Heart left ventricle (tissue), 16 donors: ENCODE measurements at regions not wholly inside any gene's neighbourhood (a gene's known extent, or its start where the extent isn't known, plus 50 kb on each side); places are given as distances from the start of the nearest gene placed in this dataset.

Experiments
- ATAC-seq, 4 donors: fragments of 200-7000 bp; cut with Tn5 transposase; one replicate each; pipeline ENCODE4 v1.9.1; 2020 to 2022; ENCODE audit warnings: moderate library complexity in 4 of 4, mild to moderate bottlenecking in 3 of 4, moderate number of reproducible peaks in 1 of 4
- DNase-seq, 5 donors: peaks; one replicate each; pipeline ENCODE4 v3.0.0-alpha.2; 2020
- H3K27ac ChIP-seq, 12 donors: fragments of 200-600 bp; sonication (generic) in 4 of 12; one replicate each; pipeline versions ENCODE4 v1.5.0 to v1.8.0; 2016 to 2022; ENCODE audit warnings: mild to moderate bottlenecking in 2 of 12
- H3K27me3 ChIP-seq, 9 donors: fragments of 200-600 bp; sonication (generic) in 2 of 9; one replicate each; pipeline versions ENCODE4 v1.5.1 to v1.8.0; 2016 to 2022; ENCODE audit warnings: mild to moderate bottlenecking in 3 of 9
- H3K36me3 ChIP-seq, 9 donors: fragments of 200-600 bp; sonication (generic) in 2 of 9; one replicate each; pipeline versions ENCODE4 v1.5.0 to v1.8.0; 2018 to 2022; ENCODE audit warnings: mild to moderate bottlenecking in 2 of 9
- H3K4me1 ChIP-seq, 12 donors: fragments of 200-600 bp; sonication (generic) in 4 of 12; one replicate each; pipeline versions ENCODE4 v1.5.0 to v1.8.0; 2016 to 2022; ENCODE audit warnings: mild to moderate bottlenecking in 3 of 12
- H3K4me3 ChIP-seq, 12 donors: fragments of 200-600 bp; sonication (generic) in 4 of 12; one replicate each; pipeline versions ENCODE4 v1.5.0 to v1.8.0; 2017 to 2022; ENCODE audit warnings: mild to moderate bottlenecking in 9 of 12, moderate library complexity in 4 of 12
- H3K9me3 ChIP-seq, 12 donors: fragments of 200-600 bp; sonication (generic) in 4 of 12; one replicate each; pipeline versions ENCODE4 v1.5.0 to v1.8.0; 2016 to 2022; ENCODE audit warnings: mild to moderate bottlenecking in 1 of 12
- POLR2A ChIP-seq, 2 donors: fragments of 450-650 bp; IDR thresholded peaks; one replicate each; pipeline ENCODE4 v1.6.1; 2017; ENCODE audit warnings: antibody characterized with exemption in 2 of 2, mild to moderate bottlenecking in 2 of 2, moderate library complexity in 2 of 2
- WGBS, 4 donors: extraction: QIAGEN DNeasy Blood & Tissue Kit in 2 of 4; methylation state at CpG; one replicate each; pipeline versions ENCODE4 v1.1.5 to v1.1.7; 2013 to 2018; 5-methylcytosine and 5-hydroxymethylcytosine counted together
- intact Hi-C, 10 donors: fragments of 100-400 bp; cut with DNase I; formaldehyde crosslinking; loops; one replicate each; pipeline versions ENCODE4 v1.11.1 to v1.14.2; 2022
- TF ChIP-seq, protein P1 (sequence below), 12 donors: fragments of 200-600 bp; sonication (generic) in 4 of 12; IDR thresholded peaks; one replicate each; pipeline versions ENCODE4 v1.5.0 to v1.8.0; 2018 to 2022; ENCODE audit warnings: antibody characterized with exemption in 12 of 12, mild to moderate bottlenecking in 5 of 12
- donor health status: ischemic (EF 13 %, LVEDD 7.1; RV severe dilation, severe dysfunction).
- donor health status: healthy with polysubstance abuse.
- donor health status: DM: no; HTN: yes; CAD: no.
- donor health status: DM: no; HTN: no; CAD: no.
- donor health status: ischemic (EF 25% LVEDD 6.9; RV normal size, moderate dysfunction).
- donor health status: ischemic (EF 25% LVEDD 5.7; RV mildly dilated, moderate dysfunction).
- donor health status: healthy.
- donor health status: DM: yes; HTN: yes; CAD: no.
- donor health status: ischemic (EF 35%, LVEDD 5.7; RV mildly dilated, moderate dysfunction).
- donor health status: nonischemic (EF 11% LVEDD 7.7; RV severe dilation, severe dysfunction).
- donor health status: DM: yes; HTN: yes; CAD: no.
- donor health status: PGD.
- donor health status: ischemic (EF 29% LVEDD 5.4; RV normal size, mild dysfunction).
- donor health status: nonischemic (EF 23%, LVEDD 6.1; RV moderate dilation, normal function).

DNA sequence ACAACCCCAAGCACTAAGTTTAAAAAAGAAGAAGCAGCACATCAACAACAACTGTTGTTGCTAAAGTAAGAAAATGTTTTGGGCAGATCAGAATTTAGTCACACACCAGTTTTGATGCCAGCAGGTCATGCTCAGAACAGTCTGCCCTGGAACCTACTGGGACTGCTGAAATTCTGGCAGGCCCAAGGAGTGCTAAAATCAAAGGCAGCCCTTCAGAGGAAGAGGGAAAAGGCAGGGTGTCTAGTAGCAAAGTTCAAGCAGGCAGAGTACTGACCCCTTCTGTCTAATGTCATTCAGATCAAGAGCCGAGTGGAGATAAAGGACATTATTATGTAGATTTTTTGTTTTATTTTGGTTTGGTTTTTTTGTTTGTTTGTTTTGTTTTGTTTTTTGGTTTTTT is 96.6 kb upstream of the LOC128125822 start:
- intact Hi-C loops, result loop anchor here in 1 of 10 donors (2.0 kb wide), 1 partner anchor 97 kb away; the partner anchor contains the start of genes LOC128125822 and PTP4A1
- Histone ChIP-seq H3K27me3 (no peaks in the 10 kb centered on the region), H3K27ac (peak overlapping the region in 9 of 12 donors; percentile 2 to 69 (median 49)), H3K4me3 (no peak overlapping the region), H3K4me1 (peaks cover 0 to 11% (median 0%) of the 10 kb centered on the region in 12 donors), H3K9me3 (peaks cover 0 to 6% (median 0%) of the 10 kb centered on the region in 12 donors), H3K36me3 (no peaks in the 10 kb centered on the region)
- ATAC-seq (peak; percentile 87 to 98 (median 94)), DNase-seq (peak in 3 of 5 donors; percentile 24 to 39 (median 32))
- no peak for TF ChIP-seq POLR2A (IDR thresholded peaks at IDR 0.05)
- TF ChIP-seq, protein P1, sequence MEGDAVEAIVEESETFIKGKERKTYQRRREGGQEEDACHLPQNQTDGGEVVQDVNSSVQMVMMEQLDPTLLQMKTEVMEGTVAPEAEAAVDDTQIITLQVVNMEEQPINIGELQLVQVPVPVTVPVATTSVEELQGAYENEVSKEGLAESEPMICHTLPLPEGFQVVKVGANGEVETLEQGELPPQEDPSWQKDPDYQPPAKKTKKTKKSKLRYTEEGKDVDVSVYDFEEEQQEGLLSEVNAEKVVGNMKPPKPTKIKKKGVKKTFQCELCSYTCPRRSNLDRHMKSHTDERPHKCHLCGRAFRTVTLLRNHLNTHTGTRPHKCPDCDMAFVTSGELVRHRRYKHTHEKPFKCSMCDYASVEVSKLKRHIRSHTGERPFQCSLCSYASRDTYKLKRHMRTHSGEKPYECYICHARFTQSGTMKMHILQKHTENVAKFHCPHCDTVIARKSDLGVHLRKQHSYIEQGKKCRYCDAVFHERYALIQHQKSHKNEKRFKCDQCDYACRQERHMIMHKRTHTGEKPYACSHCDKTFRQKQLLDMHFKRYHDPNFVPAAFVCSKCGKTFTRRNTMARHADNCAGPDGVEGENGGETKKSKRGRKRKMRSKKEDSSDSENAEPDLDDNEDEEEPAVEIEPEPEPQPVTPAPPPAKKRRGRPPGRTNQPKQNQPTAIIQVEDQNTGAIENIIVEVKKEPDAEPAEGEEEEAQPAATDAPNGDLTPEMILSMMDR (IDR thresholded peaks at IDR 0.05), result no peak
- WGBS, 4 donors, result 23 to 34% (median 28%) methylated on average over 1 of the region's 1 CpG

DNA sequence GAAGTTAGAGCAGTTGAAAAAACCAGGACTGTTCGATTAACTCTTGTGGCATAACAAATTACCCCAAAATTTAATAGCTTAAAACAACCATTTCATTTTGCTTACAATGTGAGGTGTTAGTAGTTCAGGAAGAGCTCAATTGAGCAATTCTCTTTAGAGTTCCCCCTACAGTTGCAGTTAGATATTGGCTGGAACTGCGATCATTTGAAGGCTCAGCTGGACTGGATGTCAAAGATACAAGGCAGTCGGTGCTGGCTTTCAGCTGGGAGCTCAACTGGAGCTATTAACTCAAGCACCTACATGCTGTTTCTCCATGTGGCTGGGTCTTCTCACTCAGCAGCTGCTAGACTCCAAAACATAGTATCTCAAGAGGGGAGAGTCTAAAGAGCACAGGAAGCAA is 96.0 kb upstream of the LOC128125822 start:
- DNase-seq (peak in 1 of 5 donors; percentile 41), ATAC-seq (peak; percentile 52 to 83 (median 70))
- Histone ChIP-seq H3K4me3 (no peak overlapping the region), H3K9me3 (peaks cover 0 to 6% (median 0%) of the 10 kb centered on the region in 12 donors), H3K36me3 (no peaks in the 10 kb centered on the region), H3K4me1 (peaks cover 0 to 11% (median 0%) of the 10 kb centered on the region in 12 donors), H3K27ac (peak overlapping the region in 9 of 12 donors; percentile 2 to 69 (median 49)), H3K27me3 (no peaks in the 10 kb centered on the region)
- TF ChIP-seq, protein P1 (IDR thresholded peaks at IDR 0.05), result no peak
- no peak for TF ChIP-seq POLR2A (IDR thresholded peaks at IDR 0.05)
- WGBS, 4 donors, result 41 to 47% (median 43%) methylated on average over 3 of the region's 3 CpGs
- intact Hi-C loops, result no loop called here

DNA sequence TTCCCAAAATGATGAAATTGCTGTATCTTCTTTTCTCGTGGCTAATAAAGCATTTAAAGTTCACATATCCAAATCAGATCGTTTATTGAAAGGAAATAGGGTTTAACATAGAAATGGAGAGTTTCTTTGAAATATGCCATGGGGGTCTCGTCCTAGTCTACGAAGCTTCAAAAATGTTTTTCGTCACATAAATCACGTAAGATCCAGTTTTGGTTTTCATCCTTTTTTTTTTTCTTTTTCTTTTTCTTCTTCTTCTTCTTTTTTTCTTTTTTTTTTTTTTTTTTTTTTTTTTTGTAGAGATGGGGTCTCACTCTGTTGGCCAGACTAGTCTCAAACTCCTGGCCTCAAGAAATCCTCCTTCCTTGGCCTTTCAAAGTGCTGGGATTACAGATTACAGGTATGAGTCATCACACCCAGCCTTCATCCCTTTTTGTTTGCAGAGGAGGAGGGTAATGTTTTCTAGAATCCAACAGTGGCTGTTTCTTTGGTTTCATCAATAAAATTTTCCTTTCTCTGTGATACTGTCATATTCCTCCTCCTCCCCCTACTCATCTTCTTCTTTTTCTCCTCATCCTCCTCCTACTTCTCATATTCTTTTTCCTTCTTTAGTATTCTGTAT is 94.7 kb upstream of the LOC128125822 start:
- Histone ChIP-seq H3K9me3 (no peaks in the 10 kb centered on the region), H3K36me3 (no peaks in the 10 kb centered on the region), H3K4me3 (no peak overlapping the region), H3K27me3 (no peaks in the 10 kb centered on the region), H3K27ac (no peak overlapping the region), H3K4me1 (peaks cover 0 to 11% (median 0%) of the 10 kb centered on the region in 12 donors)
- DNase-seq (no peak), ATAC-seq (no peak)
- TF ChIP-seq, protein P1 (IDR thresholded peaks at IDR 0.05), result no peak
- no peak for TF ChIP-seq POLR2A (IDR thresholded peaks at IDR 0.05)
- WGBS, 4 donors, result 84 to 85% (median 85%) methylated on average over 6 of the region's 6 CpGs
- intact Hi-C loops, result no loop called here

DNA sequence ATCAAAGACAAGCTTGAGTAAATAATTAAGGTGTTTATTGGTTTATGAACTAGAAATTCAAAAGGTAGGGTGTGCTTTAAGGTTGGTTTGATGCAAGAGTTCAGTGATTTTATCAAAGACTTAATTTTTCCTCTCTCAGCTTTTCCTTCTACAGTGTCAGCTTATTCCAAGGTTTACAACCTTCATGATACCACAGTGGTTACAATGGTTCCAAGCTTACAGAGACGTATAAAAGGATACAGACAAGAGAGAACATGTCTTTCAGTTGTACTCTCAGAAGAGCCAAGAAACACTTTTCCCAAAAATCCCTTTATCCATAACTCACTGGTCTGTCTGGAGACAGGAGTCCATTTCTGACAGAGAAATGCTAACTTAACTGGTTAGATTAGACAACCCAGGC is 93.5 kb upstream of the LOC128125822 start:
- TF ChIP-seq, protein P1 (IDR thresholded peaks at IDR 0.05), result no peak
- TF ChIP-seq POLR2A (IDR thresholded peaks at IDR 0.05), result no peak
- H3K4me3 ChIP-seq, result no peak overlapping the region
- intact Hi-C loops, result no loop called here
- H3K36me3 ChIP-seq, result no peaks in the 10 kb centered on the region
- DNase-seq, result no peak
- WGBS, 4 donors, result 66 to 83% (median 82%) methylated on average over 1 of the region's 1 CpG
- H3K9me3 ChIP-seq, result no peaks in the 10 kb centered on the region
- no peaks in the 10 kb centered on the region for H3K27me3 ChIP-seq
- no peak overlapping the region for H3K27ac ChIP-seq
- peaks cover 0 to 11% (median 0%) of the 10 kb centered on the region in 12 donors for H3K4me1 ChIP-seq
- no peak for ATAC-seq
